DOHH2 (cell line): ENCODE measurements at regions not wholly inside any gene's neighbourhood (a gene's known extent, or its start where the extent isn't known, plus 50 kb on each side); places are given as distances from the start of the nearest gene placed in this dataset.

Experiments
- EZH2phosphoT487 ChIP-seq: fragments of 200-600 bp; sonication (generic); IDR thresholded peaks from 2 replicates; pipeline ENCODE4 v1.6.1; 2017; ENCODE audit warnings: borderline replicate concordance, mild to moderate bottlenecking, antibody characterized with exemption, low read length, moderate library complexity, mixed read lengths
- TF ChIP-seq, protein P1 (sequence below): fragments of 200-600 bp; sonication (generic); IDR thresholded peaks from one replicate; pipeline ENCODE4 v1.5.1; 2014; ENCODE audit warnings: antibody characterized with exemption, mild to moderate bottlenecking, low read depth, low read length; ENCODE audit not compliant: poor library complexity, severe bottlenecking

DNA sequence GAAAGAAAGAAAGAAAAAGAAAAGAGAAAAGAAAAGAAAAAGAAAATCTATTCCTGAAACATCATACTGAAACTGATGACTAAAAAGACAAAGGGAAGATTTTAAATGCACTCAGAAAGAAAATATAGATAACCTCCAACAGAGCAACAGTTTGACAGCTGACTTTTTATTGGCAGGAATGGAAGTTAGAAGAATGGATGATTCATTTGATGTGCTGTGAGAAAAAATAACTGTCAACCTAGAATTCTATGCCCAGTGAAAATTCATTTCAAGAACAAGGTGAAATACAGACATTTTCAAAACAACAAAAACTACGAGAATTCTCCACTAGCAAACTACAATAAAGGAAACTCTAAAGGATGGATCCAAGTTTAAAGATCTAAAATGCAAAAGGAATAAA, 50.5 kb upstream of the HSPA12A start:
- TF ChIP-seq, protein P1, sequence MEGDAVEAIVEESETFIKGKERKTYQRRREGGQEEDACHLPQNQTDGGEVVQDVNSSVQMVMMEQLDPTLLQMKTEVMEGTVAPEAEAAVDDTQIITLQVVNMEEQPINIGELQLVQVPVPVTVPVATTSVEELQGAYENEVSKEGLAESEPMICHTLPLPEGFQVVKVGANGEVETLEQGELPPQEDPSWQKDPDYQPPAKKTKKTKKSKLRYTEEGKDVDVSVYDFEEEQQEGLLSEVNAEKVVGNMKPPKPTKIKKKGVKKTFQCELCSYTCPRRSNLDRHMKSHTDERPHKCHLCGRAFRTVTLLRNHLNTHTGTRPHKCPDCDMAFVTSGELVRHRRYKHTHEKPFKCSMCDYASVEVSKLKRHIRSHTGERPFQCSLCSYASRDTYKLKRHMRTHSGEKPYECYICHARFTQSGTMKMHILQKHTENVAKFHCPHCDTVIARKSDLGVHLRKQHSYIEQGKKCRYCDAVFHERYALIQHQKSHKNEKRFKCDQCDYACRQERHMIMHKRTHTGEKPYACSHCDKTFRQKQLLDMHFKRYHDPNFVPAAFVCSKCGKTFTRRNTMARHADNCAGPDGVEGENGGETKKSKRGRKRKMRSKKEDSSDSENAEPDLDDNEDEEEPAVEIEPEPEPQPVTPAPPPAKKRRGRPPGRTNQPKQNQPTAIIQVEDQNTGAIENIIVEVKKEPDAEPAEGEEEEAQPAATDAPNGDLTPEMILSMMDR = no peak
- TF ChIP-seq EZH2phosphoT487 = no peak
